HepG2 (cell line): ENCODE measurements at regions not wholly inside any gene's neighbourhood (a gene's known extent, or its start where the extent isn't known, plus 50 kb on each side); places are given as distances from the start of the nearest gene placed in this dataset.

Experiments
- IRX3 ChIP-seq: sonication (generic); formaldehyde crosslinking; IDR thresholded peaks from 2 replicates; pipeline ENCODE4 v1.8.1; 2023; ENCODE audit warnings: mild to moderate bottlenecking, low read depth, missing genetic modification reagents, borderline replicate concordance
- MEIS1 ChIP-seq: sonication (generic); formaldehyde crosslinking; IDR thresholded peaks from 2 replicates; pipeline ENCODE4 v1.9.0; 2021; ENCODE audit warnings: mild to moderate bottlenecking, missing genetic modification reagents, moderate library complexity, borderline replicate concordance
- TAF15 ChIP-seq: fragments of 200-400 bp; formaldehyde crosslinking; IDR thresholded peaks from one replicate; pipeline ENCODE4 v1.6.1; 2018; ENCODE audit warnings: mild to moderate bottlenecking, low read depth, low read length; ENCODE audit not compliant: poor library complexity, severe bottlenecking
- TGIF2 ChIP-seq: IDR thresholded peaks from 2 replicates; pipeline ENCODE4 v1.6.1; 2016; ENCODE audit warnings: control low read depth, missing compliant biosample characterization
- ZNF251 ChIP-seq: sonication (generic); formaldehyde crosslinking; IDR thresholded peaks from 2 replicates; pipeline ENCODE4 v1.9.0; 2021; ENCODE audit warnings: mild to moderate bottlenecking, missing genetic modification reagents
- ZNF530 ChIP-seq: sonication (generic); formaldehyde crosslinking; IDR thresholded peaks from 2 replicates; pipeline ENCODE4 v1.5.0; 2020; ENCODE audit warnings: low read depth, mild to moderate bottlenecking, missing genetic modification reagents
- TF ChIP-seq, protein P1 (sequence below): sonication (generic); formaldehyde crosslinking; IDR thresholded peaks from 2 replicates; pipeline ENCODE4 v1.4.0; 2020; ENCODE audit warnings: mild to moderate bottlenecking, missing genetic modification reagents
- TF ChIP-seq, protein P2 (sequence below), 2 experiments: sonication (generic) in 1 of 2; formaldehyde crosslinking in 1 of 2; IDR thresholded peaks; 2 replicates each; pipeline versions ENCODE4 v1.5.1 to v1.6.1; 2011 to 2020; ENCODE audit warnings: borderline replicate concordance in 1 of 2, low read depth in 1 of 2, low read length in 1 of 2, mild to moderate bottlenecking in 1 of 2, missing genetic modification reagents in 1 of 2, moderate library complexity in 1 of 2
- TF ChIP-seq, protein P3 (sequence below): sonication (generic); formaldehyde crosslinking; IDR thresholded peaks from 2 replicates; pipeline ENCODE4 v1.9.0; 2021; ENCODE audit warnings: missing genetic modification reagents, borderline replicate concordance
- TF ChIP-seq, protein P4 (sequence below): sonication (generic); formaldehyde crosslinking; conservative IDR thresholded peaks from 2 replicates; pipeline ENCODE4 v1.4.0; 2020; ENCODE audit warnings: missing genetic modification reagents
- TF ChIP-seq, protein P5 (sequence below): sonication (generic); formaldehyde crosslinking; conservative IDR thresholded peaks from 2 replicates; pipeline ENCODE4 v1.4.0; 2020; ENCODE audit warnings: missing genetic modification reagents
- TF ChIP-seq, protein P6 (sequence below): sonication (generic); formaldehyde crosslinking; IDR thresholded peaks from 2 replicates; pipeline ENCODE4 v1.4.0; 2020; ENCODE audit warnings: missing genetic modification reagents

DNA sequence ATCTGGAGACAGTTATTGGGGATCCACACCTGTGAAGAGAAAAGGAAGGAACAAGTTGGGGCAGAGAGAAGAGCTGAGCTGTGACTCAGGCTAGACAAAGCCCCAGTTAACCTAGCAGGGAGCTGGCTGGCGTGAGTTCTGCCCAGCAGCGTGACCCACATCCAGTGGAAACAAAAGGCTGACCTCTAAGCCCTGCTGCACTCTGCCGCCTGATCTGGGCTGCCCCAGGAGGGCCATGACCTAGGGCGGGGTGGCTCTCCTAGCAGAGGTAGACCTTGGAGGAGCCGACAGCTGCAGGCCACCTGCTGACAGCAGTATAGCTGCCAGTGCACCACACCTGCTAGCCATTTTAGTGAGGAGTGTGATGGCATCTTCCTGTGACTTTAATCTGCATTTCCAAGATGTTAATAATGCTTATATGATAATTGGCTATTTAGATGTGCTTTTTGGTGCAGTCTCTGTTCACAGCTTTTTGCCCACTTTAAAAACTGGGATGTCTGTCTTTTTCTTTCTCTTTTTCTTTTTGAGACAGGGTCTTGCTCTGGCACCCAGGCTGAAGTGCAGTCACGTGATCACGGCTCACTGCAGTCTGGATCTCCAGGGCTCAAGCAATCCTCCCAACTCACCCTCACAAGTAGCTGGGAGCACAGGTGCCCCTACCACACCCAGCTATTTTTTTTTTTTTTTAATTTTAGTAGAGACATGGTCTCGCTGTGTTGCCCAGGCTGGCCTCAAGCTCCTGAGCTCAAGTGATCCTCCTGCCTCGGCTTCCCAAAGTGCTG lies 78.1 kb downstream of the LSM3 start (continued):
- TF ChIP-seq, protein P1, sequence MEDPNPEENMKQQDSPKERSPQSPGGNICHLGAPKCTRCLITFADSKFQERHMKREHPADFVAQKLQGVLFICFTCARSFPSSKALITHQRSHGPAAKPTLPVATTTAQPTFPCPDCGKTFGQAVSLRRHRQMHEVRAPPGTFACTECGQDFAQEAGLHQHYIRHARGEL, result no peak
- TF ChIP-seq, protein P2, sequence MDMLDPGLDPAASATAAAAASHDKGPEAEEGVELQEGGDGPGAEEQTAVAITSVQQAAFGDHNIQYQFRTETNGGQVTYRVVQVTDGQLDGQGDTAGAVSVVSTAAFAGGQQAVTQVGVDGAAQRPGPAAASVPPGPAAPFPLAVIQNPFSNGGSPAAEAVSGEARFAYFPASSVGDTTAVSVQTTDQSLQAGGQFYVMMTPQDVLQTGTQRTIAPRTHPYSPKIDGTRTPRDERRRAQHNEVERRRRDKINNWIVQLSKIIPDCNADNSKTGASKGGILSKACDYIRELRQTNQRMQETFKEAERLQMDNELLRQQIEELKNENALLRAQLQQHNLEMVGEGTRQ (IDR thresholded peaks at IDR 0.05; ENCODE audit: low read depth, low read length), result peak; percentile 67
- TF ChIP-seq, protein P2 (CRISPR knock-in tag; IDR thresholded peaks at IDR 0.05; ENCODE audit: borderline replicate concordance), result no peak; the same call in 1 of the 2 replicates
- TF ChIP-seq MEIS1 (CRISPR knock-in tag) (no peak), TGIF2 (CRISPR knock-in tag) (no peak), ZNF530 (CRISPR knock-in tag) (no peak), IRX3 (CRISPR knock-in tag) (no peak), ZNF251 (CRISPR knock-in tag) (no peak), TAF15 (no peak)
- TF ChIP-seq, protein P3, sequence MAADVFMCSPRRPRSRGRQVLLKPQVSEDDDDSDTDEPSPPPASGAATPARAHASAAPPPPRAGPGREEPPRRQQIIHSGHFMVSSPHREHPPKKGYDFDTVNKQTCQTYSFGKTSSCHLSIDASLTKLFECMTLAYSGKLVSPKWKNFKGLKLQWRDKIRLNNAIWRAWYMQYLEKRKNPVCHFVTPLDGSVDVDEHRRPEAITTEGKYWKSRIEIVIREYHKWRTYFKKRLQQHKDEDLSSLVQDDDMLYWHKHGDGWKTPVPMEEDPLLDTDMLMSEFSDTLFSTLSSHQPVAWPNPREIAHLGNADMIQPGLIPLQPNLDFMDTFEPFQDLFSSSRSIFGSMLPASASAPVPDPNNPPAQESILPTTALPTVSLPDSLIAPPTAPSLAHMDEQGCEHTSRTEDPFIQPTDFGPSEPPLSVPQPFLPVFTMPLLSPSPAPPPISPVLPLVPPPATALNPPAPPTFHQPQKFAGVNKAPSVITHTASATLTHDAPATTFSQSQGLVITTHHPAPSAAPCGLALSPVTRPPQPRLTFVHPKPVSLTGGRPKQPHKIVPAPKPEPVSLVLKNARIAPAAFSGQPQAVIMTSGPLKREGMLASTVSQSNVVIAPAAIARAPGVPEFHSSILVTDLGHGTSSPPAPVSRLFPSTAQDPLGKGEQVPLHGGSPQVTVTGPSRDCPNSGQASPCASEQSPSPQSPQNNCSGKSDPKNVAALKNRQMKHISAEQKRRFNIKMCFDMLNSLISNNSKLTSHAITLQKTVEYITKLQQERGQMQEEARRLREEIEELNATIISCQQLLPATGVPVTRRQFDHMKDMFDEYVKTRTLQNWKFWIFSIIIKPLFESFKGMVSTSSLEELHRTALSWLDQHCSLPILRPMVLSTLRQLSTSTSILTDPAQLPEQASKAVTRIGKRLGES (CRISPR knock-in tag), result no peak
- TF ChIP-seq, protein P4, sequence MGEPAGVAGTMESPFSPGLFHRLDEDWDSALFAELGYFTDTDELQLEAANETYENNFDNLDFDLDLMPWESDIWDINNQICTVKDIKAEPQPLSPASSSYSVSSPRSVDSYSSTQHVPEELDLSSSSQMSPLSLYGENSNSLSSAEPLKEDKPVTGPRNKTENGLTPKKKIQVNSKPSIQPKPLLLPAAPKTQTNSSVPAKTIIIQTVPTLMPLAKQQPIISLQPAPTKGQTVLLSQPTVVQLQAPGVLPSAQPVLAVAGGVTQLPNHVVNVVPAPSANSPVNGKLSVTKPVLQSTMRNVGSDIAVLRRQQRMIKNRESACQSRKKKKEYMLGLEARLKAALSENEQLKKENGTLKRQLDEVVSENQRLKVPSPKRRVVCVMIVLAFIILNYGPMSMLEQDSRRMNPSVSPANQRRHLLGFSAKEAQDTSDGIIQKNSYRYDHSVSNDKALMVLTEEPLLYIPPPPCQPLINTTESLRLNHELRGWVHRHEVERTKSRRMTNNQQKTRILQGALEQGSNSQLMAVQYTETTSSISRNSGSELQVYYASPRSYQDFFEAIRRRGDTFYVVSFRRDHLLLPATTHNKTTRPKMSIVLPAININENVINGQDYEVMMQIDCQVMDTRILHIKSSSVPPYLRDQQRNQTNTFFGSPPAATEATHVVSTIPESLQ (CRISPR knock-in tag), result no peak
- TF ChIP-seq, protein P5, sequence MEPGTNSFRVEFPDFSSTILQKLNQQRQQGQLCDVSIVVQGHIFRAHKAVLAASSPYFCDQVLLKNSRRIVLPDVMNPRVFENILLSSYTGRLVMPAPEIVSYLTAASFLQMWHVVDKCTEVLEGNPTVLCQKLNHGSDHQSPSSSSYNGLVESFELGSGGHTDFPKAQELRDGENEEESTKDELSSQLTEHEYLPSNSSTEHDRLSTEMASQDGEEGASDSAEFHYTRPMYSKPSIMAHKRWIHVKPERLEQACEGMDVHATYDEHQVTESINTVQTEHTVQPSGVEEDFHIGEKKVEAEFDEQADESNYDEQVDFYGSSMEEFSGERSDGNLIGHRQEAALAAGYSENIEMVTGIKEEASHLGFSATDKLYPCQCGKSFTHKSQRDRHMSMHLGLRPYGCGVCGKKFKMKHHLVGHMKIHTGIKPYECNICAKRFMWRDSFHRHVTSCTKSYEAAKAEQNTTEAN (CRISPR knock-in tag), result no peak
- TF ChIP-seq, protein P6, sequence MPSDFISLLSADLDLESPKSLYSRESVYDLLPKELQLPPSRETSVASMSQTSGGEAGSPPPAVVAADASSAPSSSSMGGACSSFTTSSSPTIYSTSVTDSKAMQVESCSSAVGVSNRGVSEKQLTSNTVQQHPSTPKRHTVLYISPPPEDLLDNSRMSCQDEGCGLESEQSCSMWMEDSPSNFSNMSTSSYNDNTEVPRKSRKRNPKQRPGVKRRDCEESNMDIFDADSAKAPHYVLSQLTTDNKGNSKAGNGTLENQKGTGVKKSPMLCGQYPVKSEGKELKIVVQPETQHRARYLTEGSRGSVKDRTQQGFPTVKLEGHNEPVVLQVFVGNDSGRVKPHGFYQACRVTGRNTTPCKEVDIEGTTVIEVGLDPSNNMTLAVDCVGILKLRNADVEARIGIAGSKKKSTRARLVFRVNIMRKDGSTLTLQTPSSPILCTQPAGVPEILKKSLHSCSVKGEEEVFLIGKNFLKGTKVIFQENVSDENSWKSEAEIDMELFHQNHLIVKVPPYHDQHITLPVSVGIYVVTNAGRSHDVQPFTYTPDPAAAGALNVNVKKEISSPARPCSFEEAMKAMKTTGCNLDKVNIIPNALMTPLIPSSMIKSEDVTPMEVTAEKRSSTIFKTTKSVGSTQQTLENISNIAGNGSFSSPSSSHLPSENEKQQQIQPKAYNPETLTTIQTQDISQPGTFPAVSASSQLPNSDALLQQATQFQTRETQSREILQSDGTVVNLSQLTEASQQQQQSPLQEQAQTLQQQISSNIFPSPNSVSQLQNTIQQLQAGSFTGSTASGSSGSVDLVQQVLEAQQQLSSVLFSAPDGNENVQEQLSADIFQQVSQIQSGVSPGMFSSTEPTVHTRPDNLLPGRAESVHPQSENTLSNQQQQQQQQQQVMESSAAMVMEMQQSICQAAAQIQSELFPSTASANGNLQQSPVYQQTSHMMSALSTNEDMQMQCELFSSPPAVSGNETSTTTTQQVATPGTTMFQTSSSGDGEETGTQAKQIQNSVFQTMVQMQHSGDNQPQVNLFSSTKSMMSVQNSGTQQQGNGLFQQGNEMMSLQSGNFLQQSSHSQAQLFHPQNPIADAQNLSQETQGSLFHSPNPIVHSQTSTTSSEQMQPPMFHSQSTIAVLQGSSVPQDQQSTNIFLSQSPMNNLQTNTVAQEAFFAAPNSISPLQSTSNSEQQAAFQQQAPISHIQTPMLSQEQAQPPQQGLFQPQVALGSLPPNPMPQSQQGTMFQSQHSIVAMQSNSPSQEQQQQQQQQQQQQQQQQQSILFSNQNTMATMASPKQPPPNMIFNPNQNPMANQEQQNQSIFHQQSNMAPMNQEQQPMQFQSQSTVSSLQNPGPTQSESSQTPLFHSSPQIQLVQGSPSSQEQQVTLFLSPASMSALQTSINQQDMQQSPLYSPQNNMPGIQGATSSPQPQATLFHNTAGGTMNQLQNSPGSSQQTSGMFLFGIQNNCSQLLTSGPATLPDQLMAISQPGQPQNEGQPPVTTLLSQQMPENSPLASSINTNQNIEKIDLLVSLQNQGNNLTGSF (CRISPR knock-in tag), result no peak
